Upper lobe of left lung (tissue), 4 donors: ENCODE measurements at regions not wholly inside any gene's neighbourhood (a gene's known extent, or its start where the extent isn't known, plus 50 kb on each side); places are given as distances from the start of the nearest gene placed in this dataset.

Experiments used
- POLR2A ChIP-seq, 4 donors: fragments of 450-650 bp; IDR thresholded peaks; one replicate each; pipeline ENCODE4 v1.5.1; 2016 to 2017; ENCODE audit warnings: antibody characterized with exemption in 4 of 4, mild to moderate bottlenecking in 2 of 4
- POLR2AphosphoS5 ChIP-seq, 2 donors: sonication (generic); formaldehyde crosslinking; IDR thresholded peaks; one replicate each; pipeline ENCODE4 v1.5.1; 2017; ENCODE audit warnings: antibody characterized with exemption in 2 of 2

- no peak for TF ChIP-seq POLR2AphosphoS5 (IDR thresholded peaks at IDR 0.05)
- TF ChIP-seq POLR2A (IDR thresholded peaks at IDR 0.05) = no peak
These were observed 318.9 kb downstream of the SNAPC1 start for GRCh38 chr14:62081012-62081612.
